Endothelial cell of umbilical vein (primary cell): ENCODE measurements at regions not wholly inside any gene's neighbourhood (a gene's known extent, or its start where the extent isn't known, plus 50 kb on each side); places are given as distances from the start of the nearest gene placed in this dataset.

Experiments
- BruUV-seq: library from RNA; stranded (reverse); fragments of 400-500 nt; replicated peaks from 2 replicates; lab custom pipeline; 2021; lab: Mats Ljungman, UMichigan
- CTCF ChIA-PET: fragments of 300-600, 350-600 bp; sonication (Branson Sonifier 250); formaldehyde crosslinking; loops from one replicate; lab custom pipeline; 2021; ENCODE audit warnings: antibody characterized with exemption, inconsistent platforms; lab: Charles Lee
- POLR2A ChIA-PET: fragments of 300-600, 350-600 bp; sonication (Branson Sonifier 250); formaldehyde crosslinking; loops from one replicate; lab custom pipeline; 2021; ENCODE audit warnings: antibody characterized with exemption, inconsistent platforms; lab: Charles Lee
- DNase-seq: peaks from one replicate; pipeline ENCODE4 v3.0.0-alpha.2; 2011; ENCODE audit warnings: low read depth, low spot score
- FAIRE-seq: peaks from 2 replicates; lab custom pipeline; 2011; peaks lifted over from hg19 to GRCh38; lab: Jason Lieb, UNC
- H2AFZ ChIP-seq: 2 replicates; pipeline ENCODE4 v1.6.0; 2012; ENCODE audit warnings: low read depth, low read length, control low read depth, inconsistent platforms
- H3K27ac ChIP-seq: 2 replicates; pipeline ENCODE4 v1.5.1; 2011; ENCODE audit warnings: low read depth, mild to moderate bottlenecking, control low read depth, low read length, moderate library complexity; ENCODE audit not compliant: insufficient read depth
- H3K27me3 ChIP-seq, 2 experiments: 2 replicates each; pipeline versions ENCODE4 v1.6.0 to v1.6.1; 2011; ENCODE audit warnings: low read length in 2 of 2, mixed read lengths in 1 of 2; ENCODE audit not compliant: control insufficient read depth in 2 of 2, insufficient read depth in 2 of 2
- H3K36me3 ChIP-seq, 2 experiments: 2 replicates in 1 of 2; 3 replicates in 1 of 2; pipeline ENCODE4 v1.5.1; 2011; ENCODE audit warnings: low read length in 2 of 2, mild to moderate bottlenecking in 1 of 2, moderate library complexity in 1 of 2; ENCODE audit not compliant: control insufficient read depth in 2 of 2, insufficient read depth in 2 of 2; ENCODE audit errors: extremely low read depth in 1 of 2
- H3K4me1 ChIP-seq: 3 replicates; pipeline ENCODE4 v1.5.1; 2011; ENCODE audit warnings: mild to moderate bottlenecking, low read length; ENCODE audit not compliant: control insufficient read depth, insufficient read depth; ENCODE audit errors: extremely low read depth
- H3K4me2 ChIP-seq: 2 replicates; pipeline ENCODE4 v1.6.1; 2011; ENCODE audit warnings: low read length, control low read depth, mixed read lengths; ENCODE audit not compliant: insufficient read depth
- H3K4me3 ChIP-seq, 3 experiments: fragments of 200-600 bp in 1 of 3; sonication (generic), shearing (Covaris generic) in 1 of 3; replicated peaks in 1 of 3; 2 replicates each; pipeline ENCODE4 v1.5.1; 2011 to 2016; ENCODE audit warnings: control low read depth in 3 of 3, low read length in 3 of 3, mild to moderate bottlenecking in 2 of 3, inconsistent platforms in 1 of 3, low read depth in 1 of 3, moderate library complexity in 1 of 3; ENCODE audit not compliant: insufficient read depth in 1 of 3
- H3K79me2 ChIP-seq: 2 replicates; pipeline ENCODE4 v1.6.0; 2012; ENCODE audit warnings: low read length, inconsistent platforms; ENCODE audit not compliant: control insufficient read depth, insufficient read depth
- H3K9ac ChIP-seq: replicated peaks from 2 replicates; pipeline ENCODE3; 2011; ENCODE audit warnings: low read length, control low read depth; ENCODE audit not compliant: insufficient read depth; ENCODE audit errors: extremely low read depth
- H3K9me1 ChIP-seq: replicated peaks from 3 replicates; pipeline ENCODE4 v1.6.0; 2011; ENCODE audit warnings: mild to moderate bottlenecking, low read length; ENCODE audit not compliant: control insufficient read depth, insufficient read depth; ENCODE audit errors: extremely low read depth
- H3K9me3 ChIP-seq: replicated peaks from 2 replicates; pipeline ENCODE4 v1.5.1; 2012; ENCODE audit warnings: low read length, inconsistent platforms; ENCODE audit not compliant: control insufficient read depth, insufficient read depth
- H4K20me1 ChIP-seq: replicated peaks from 2 replicates; pipeline ENCODE3; 2011; ENCODE audit warnings: mild to moderate bottlenecking, low read length; ENCODE audit not compliant: control insufficient read depth, insufficient read depth; ENCODE audit errors: extremely low read depth
- CTCF ChIP-seq, 2 donors: IDR thresholded peaks; 1 replicate in 1 of 2; 2 replicates in 1 of 2; pipeline ENCODE4 v1.5.1; 2011; ENCODE audit warnings: low read length in 2 of 2, mild to moderate bottlenecking in 2 of 2, moderate library complexity in 2 of 2, control low read depth in 1 of 2, inconsistent platforms in 1 of 2, low read depth in 1 of 2; ENCODE audit not compliant: insufficient read depth in 1 of 2; ENCODE audit errors: extremely low read depth in 1 of 2
- EZH2 ChIP-seq: IDR thresholded peaks from 2 replicates; pipeline ENCODE4 v1.6.1; 2012; ENCODE audit warnings: borderline replicate concordance, low read depth, mild to moderate bottlenecking, moderate library complexity, low read length, inconsistent platforms; ENCODE audit not compliant: severe bottlenecking
- FOS ChIP-seq: IDR thresholded peaks from 2 replicates; pipeline ENCODE4 v1.6.1; 2011; ENCODE audit warnings: mild to moderate bottlenecking, low read length, moderate library complexity, borderline replicate concordance; ENCODE audit not compliant: insufficient read depth
- GATA2 ChIP-seq: IDR thresholded peaks from 2 replicates; pipeline ENCODE4 v1.7.0; 2011; ENCODE audit warnings: low read depth, mild to moderate bottlenecking, moderate library complexity, mixed read lengths, low read length; ENCODE audit not compliant: insufficient read length, insufficient read depth
- JUN ChIP-seq: IDR thresholded peaks from 2 replicates; pipeline ENCODE4 v1.6.1; 2011; ENCODE audit warnings: borderline replicate concordance, low read depth; ENCODE audit not compliant: insufficient read length, insufficient read depth
- MAX ChIP-seq: IDR thresholded peaks from 2 replicates; pipeline ENCODE4 v1.6.1; 2011; ENCODE audit not compliant: insufficient read depth, insufficient read length
- MYC ChIP-seq: IDR thresholded peaks from one replicate; pipeline ENCODE4 v1.6.1; 2011; ENCODE audit warnings: mild to moderate bottlenecking, low read depth, low read length
- POLR2A ChIP-seq: IDR thresholded peaks from 2 replicates; pipeline ENCODE4 v1.6.1; 2012; ENCODE audit warnings: low read depth, mild to moderate bottlenecking, control low read depth, low read length
- POLR2AphosphoS5 ChIP-seq: IDR thresholded peaks from 2 replicates; pipeline ENCODE4 v1.6.1; 2012; ENCODE audit warnings: low read depth, mild to moderate bottlenecking, control low read depth, low read length, moderate library complexity; ENCODE audit not compliant: insufficient read depth
- dilution Hi-C: fragments of 300-500 bp; cut with MboI; formaldehyde crosslinking; loops from one replicate; pipeline ENCODE4 v1.15.0; 2019; ENCODE audit warnings: low sequenced_read_pairs; ENCODE audit not compliant: extremely low pct_ligation_motif_present
- intact Hi-C: fragments of 100-400 bp; cut with micrococcal nuclease; formaldehyde crosslinking; loops from one replicate; pipeline ENCODE4 v1.10.0; 2022

GRCh38 chr1:5572794-5573193 is 419.4 kb downstream of the NPHP4 start:
- DNase-seq (no peak), FAIRE-seq (no peak)
- H3K4me1 ChIP-seq: no peaks in the 10 kb centered on the region
- H3K27ac ChIP-seq: no peak overlapping the region
- no peaks in the 10 kb centered on the region for H3K27me3 ChIP-seq
- no peaks in the 10 kb centered on the region for H3K79me2 ChIP-seq
- POLR2A ChIA-PET: no interaction called here
- no peaks in the 10 kb centered on the region for H3K9me1 ChIP-seq
- H3K4me2 ChIP-seq: no peak overlapping the region
- intact Hi-C loops (no loop called here), dilution Hi-C loops (no loop called here)
- H3K9me3 ChIP-seq: no peaks in the 10 kb centered on the region
- H4K20me1 ChIP-seq: no peaks in the 10 kb centered on the region
- TF ChIP-seq GATA2 (no peak), MYC (no peak), POLR2A (no peak), EZH2 (no peak), POLR2AphosphoS5 (no peak), JUN (no peak), MAX (no peak), CTCF (IDR thresholded peaks at IDR 0.05; ENCODE audit: extremely low read depth in 1 of 2, insufficient read depth in 1 of 2, low read depth in 1 of 2, low read length in 2 of 2) (no peak), FOS (no peak)
- no peak overlapping the region for H3K4me3 ChIP-seq
- no peak overlapping the region for H2AFZ ChIP-seq
- CTCF ChIA-PET: no interaction called here
- no peak overlapping the region for H3K9ac ChIP-seq
- H3K36me3 ChIP-seq: no peaks in the 10 kb centered on the region
- no TSS peak for BruUV-seq
